ENCODE measurements at regions not wholly inside any gene's neighbourhood (a gene's known extent, or its start where the extent isn't known, plus 50 kb on each side); places are given as distances from the start of the nearest gene placed in this dataset.

GRCh38 chr11:19579957-19580356 is 132.7 kb upstream of the NAV2 start (continued):
- TF ChIP-seq EP300 (IDR thresholded peaks at IDR 0.05; ENCODE audit: borderline replicate concordance in 1 of 2, control insufficient read depth in 1 of 2, low read depth in 2 of 2, low read length in 2 of 2), result no peak

GRCh38 chr11:19578871-19579270 is 133.8 kb upstream of the NAV2 start:
- H3K9ac ChIP-seq (ENCODE audit: control insufficient read depth, insufficient read depth, low read length), result no peak overlapping the region
- FAIRE-seq, result no peak
- CTCF ChIA-PET, result interaction anchor here (2.1 kb wide), 1 partner anchor 15 kb away, joined by 6 read pairs; no protein-coding TSS in a partner anchor

GRCh38 chr11:19577976-19578619 is 134.5 kb upstream of the NAV2 start:
- CTCF ChIA-PET, result interaction anchor here (2.7 kb wide), 1 partner anchor 325 kb away, joined by 7 read pairs; no protein-coding TSS in a partner anchor

More at GRCh38 chr11:19578871-19579270, 133.8 kb upstream of the NAV2 start:
- Histone ChIP-seq H3K27ac (ENCODE audit: control insufficient read depth, insufficient read depth) (no peak overlapping the region), H3K27me3 (replicated peaks in 1 of 2; ENCODE audit: control insufficient read depth in 2 of 2, insufficient read depth in 2 of 2, low read length in 1 of 2) (no peaks in the 10 kb centered on the region; a peak in 2 of 4 replicates), H3K4me2 (ENCODE audit: control insufficient read depth, insufficient read depth) (no peak overlapping the region), H4K20me1 (ENCODE audit: control insufficient read depth, insufficient read depth) (no peaks in the 10 kb centered on the region), H3K9me3 (replicated peaks; ENCODE audit: control insufficient read depth, insufficient read depth, low read length) (no peaks in the 10 kb centered on the region), H3K4me3 (no peak overlapping the region), H3K36me3 (ENCODE audit: control insufficient read depth in 2 of 2, insufficient read depth in 2 of 2, low read length in 1 of 2) (no peaks in the 10 kb centered on the region), H3K4me1 (ENCODE audit: control insufficient read depth, insufficient read depth, low read length) (no peaks in the 10 kb centered on the region), H3K79me2 (ENCODE audit: control insufficient read depth, insufficient read depth, low read length) (no peaks in the 10 kb centered on the region), H2AFZ (ENCODE audit: control insufficient read depth, low read depth, low read length) (no peak overlapping the region)
- intact Hi-C loops (cut with micrococcal nuclease; ENCODE audit: unreplicated experiment), result loop anchor here (10.0 kb wide), 1 partner anchor 66 kb away; no protein-coding TSS in a partner anchor
- RAD21 ChIA-PET (ENCODE audit: unreplicated experiment), result interaction anchor here (0.8 kb wide), 1 partner anchor 15 kb away, joined by 3 read pairs; no protein-coding TSS in a partner anchor
- WGBS (ENCODE audit: insufficient coverage, insufficient replicate concordance, low lambda C conversion rate, missing lambda C conversion rate), result 10% methylated on average over 2 of the region's 2 CpGs
- BruUV-seq (replicated peaks), result no TSS peak
- no peak for ATAC-seq
- in situ Hi-C loops (cut with MboI), result no loop called here
- POLR2A ChIA-PET, result no interaction called here
- TF ChIP-seq ESRRA (IDR thresholded peaks at IDR 0.05; ENCODE audit: low read length) (no peak), JUND (IDR thresholded peaks at IDR 0.05; ENCODE audit: low read depth, low read length) (no peak), EP300 (IDR thresholded peaks at IDR 0.05; ENCODE audit: borderline replicate concordance in 1 of 2, control insufficient read depth in 1 of 2, low read depth in 2 of 2, low read length in 2 of 2) (no peak)
- no peak for DNase-seq (ENCODE audit: low read depth, low spot score)
- SMC1A ChIA-PET (ENCODE audit: uncharacterized antibody, unreplicated experiment), result interaction anchor here (1.7 kb wide), 1 partner anchor 11 kb away, joined by 4 read pairs; no protein-coding TSS in a partner anchor

More at GRCh38 chr11:19577976-19578619, 134.5 kb upstream of the NAV2 start:
- Histone ChIP-seq H3K9ac (ENCODE audit: control insufficient read depth, insufficient read depth, low read length) (no peak overlapping the region), H3K9me3 (replicated peaks; ENCODE audit: control insufficient read depth, insufficient read depth, low read length) (no peaks in the 10 kb centered on the region), H4K20me1 (ENCODE audit: control insufficient read depth, insufficient read depth) (no peaks in the 10 kb centered on the region), H3K27me3 (replicated peaks in 1 of 2; ENCODE audit: control insufficient read depth in 2 of 2, insufficient read depth in 2 of 2, low read length in 1 of 2) (no peaks in the 10 kb centered on the region; a peak in 2 of 4 replicates), H3K27ac (ENCODE audit: control insufficient read depth, insufficient read depth) (no peak overlapping the region), H3K4me1 (ENCODE audit: control insufficient read depth, insufficient read depth, low read length) (no peaks in the 10 kb centered on the region), H3K79me2 (ENCODE audit: control insufficient read depth, insufficient read depth, low read length) (no peaks in the 10 kb centered on the region), H2AFZ (ENCODE audit: control insufficient read depth, low read depth, low read length) (no peak overlapping the region), H3K4me2 (ENCODE audit: control insufficient read depth, insufficient read depth) (no peak overlapping the region), H3K36me3 (ENCODE audit: control insufficient read depth in 2 of 2, insufficient read depth in 2 of 2, low read length in 1 of 2) (no peaks in the 10 kb centered on the region), H3K4me3 (no peak overlapping the region)
- no peak for DNase-seq (ENCODE audit: low read depth, low spot score)
- RAD21 ChIA-PET (ENCODE audit: unreplicated experiment), result no interaction called here
- intact Hi-C loops (cut with micrococcal nuclease; ENCODE audit: unreplicated experiment) (loop anchor here (10.0 kb wide), 1 partner anchor 67 kb away; no protein-coding TSS in a partner anchor), in situ Hi-C loops (cut with MboI) (no loop called here)
- SMC1A ChIA-PET (ENCODE audit: uncharacterized antibody, unreplicated experiment), result interaction anchor here (1.7 kb wide), 1 partner anchor 12 kb away, joined by 4 read pairs; no protein-coding TSS in a partner anchor
- WGBS (ENCODE audit: insufficient coverage, insufficient replicate concordance, low lambda C conversion rate, missing lambda C conversion rate), result 56% methylated on average over 9 of the region's 9 CpGs
- no peak for FAIRE-seq
- TF ChIP-seq SKIL (IDR thresholded peaks at IDR 0.05; ENCODE audit: low read depth, poor library complexity, severe bottlenecking) (no peak), SREBF2 (IDR thresholded peaks at IDR 0.05; ENCODE audit: low read length) (no peak), POLR2AphosphoS2 (IDR thresholded peaks at IDR 0.05; ENCODE audit: low read depth, low read length) (no peak), MYC (IDR thresholded peaks at IDR 0.05; ENCODE audit: insufficient read depth, insufficient read length, insufficient replicate concordance, low read length, severe bottlenecking) (no peak), USF1 (IDR thresholded peaks at IDR 0.05; ENCODE audit: borderline replicate concordance, extremely low read length, insufficient read depth, low read depth, low read length) (no peak), HDAC6 (IDR thresholded peaks at IDR 0.05; ENCODE audit: unreplicated experiment) (no peak)
- BruUV-seq (replicated peaks), result no TSS peak
- no peak for ATAC-seq
- POLR2A ChIA-PET, result no interaction called here

All from GM12878 (cell line).